GM21515 (cell line): ENCODE measurements at regions not wholly inside any gene's neighbourhood (a gene's known extent, or its start where the extent isn't known, plus 50 kb on each side); places are given as distances from the start of the nearest gene placed in this dataset.
"Not testable (repeated sequence)": the region's sequence is repeated elsewhere in the genome, so short reads cannot be mapped to it uniquely, and the experiment has no call there.

ENCODE experiments used
- ATAC-seq: cut with Tn5 transposase; IDR thresholded peaks from one replicate; pipeline ENCODE4 v1.9.1; 2021; ENCODE audit not compliant: unreplicated experiment

DNA sequence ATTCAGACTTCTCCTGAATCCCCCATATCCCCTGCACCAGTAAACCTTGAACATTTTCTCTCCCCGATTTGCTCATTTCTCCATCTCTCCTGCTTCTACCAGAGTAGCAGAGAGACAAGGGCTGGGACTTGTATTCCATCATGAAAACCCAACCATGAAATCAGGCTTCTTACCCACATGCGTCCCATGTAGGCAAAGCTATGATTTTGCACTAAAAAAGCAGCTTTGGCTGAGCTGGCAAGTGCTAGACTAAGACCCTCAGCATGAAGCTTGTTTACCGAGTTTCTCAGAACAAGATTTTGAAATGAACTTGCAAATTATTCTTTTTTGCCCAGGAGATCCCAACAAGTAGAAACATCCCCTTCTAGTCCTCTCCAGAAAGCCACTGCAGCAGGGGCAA lies 80.3 kb upstream of the RFLNA start:
- ATAC-seq, result no peak

DNA sequence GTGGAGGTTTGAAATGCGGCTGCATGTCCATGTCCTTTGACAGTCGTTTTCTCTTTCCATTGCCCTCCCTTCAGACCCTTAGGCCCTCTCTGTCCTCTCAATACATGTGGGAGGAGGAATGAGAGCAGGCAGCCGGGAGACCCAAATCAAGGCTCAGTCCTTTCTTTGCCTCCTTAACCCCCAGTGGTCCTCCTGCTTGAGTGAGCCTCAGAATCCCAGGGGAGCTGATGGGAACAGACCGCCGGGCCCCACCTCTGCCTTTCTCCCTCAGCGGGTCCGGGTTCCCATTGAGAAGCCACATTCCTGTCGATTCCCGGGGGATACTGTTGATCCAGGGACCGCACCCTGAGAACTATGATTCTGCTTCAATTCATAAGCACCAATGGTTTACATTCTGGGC lies 77.9 kb upstream of the RFLNA start:
- ATAC-seq, result no peak

DNA sequence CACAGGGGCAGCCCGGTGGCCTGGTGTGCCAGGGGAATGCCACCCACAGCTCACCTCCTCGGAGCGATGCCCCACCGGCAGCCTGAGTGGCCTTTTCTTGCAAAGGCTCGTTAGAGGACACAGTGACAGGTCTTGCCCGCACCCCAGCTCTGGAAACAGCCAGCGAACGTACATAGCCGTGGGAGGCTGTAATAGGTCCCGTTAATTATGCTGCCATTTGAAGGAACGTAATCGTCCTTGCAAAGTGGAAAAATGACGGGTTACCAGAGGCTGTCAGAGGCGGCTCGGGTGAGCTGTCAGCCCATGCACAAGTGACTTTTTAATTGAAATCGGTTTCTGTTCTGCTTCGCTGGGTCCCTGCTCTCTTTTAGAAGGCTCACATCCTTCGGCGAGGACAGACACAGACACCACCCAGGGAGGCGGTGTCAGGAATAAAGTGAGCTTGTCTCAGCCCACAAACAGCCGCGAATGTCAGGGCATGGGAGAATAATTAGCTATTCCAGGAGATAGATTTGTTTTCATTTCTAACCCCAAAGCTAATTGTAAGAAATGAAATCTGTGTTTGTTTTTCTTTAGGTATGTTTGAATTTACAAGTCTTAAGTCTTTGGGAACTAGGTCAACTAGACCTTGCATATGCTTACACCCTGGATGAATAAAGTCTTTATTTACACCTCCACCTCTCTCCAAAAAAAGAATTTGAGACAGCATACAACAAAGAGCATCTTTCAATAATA lies 77.2 kb upstream of the RFLNA start:
- no peak for ATAC-seq

DNA sequence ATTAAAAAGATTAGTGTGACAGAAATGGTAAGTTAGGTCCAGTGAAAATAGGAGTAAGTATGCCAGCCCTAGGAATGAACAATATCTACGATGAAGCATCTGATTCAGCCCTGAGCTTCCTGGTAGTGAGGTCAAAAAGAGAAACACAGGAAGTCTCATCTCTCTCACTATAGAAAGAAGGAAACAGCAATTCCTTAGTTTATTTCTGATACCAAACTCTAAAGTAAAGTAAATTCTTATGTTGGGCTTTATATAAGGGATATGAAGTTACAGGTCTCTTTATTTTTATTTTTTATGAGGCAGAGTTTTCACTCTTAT lies 76.7 kb upstream of the RFLNA start:
- ATAC-seq, result no peak

DNA sequence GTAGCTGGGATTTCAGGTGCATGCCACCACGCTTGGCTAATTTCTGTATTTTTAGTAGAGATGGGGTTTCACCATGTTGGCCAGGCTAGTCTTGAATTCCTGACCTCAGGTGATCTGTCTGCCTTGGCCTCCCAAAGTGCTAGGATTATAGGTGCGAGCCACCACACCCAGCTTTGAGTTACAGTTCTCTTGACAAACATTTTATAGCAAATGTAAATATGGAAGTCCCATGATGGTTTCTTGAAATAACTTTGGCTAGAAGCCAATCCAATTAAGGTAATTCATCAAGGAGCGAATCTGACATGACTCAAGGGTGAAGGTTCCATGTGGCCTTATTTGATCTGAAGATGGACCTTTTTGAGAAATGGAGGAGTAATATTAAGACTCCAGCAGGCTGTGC lies 76.2 kb upstream of the RFLNA start:
- ATAC-seq, result not testable (repeated sequence)

DNA sequence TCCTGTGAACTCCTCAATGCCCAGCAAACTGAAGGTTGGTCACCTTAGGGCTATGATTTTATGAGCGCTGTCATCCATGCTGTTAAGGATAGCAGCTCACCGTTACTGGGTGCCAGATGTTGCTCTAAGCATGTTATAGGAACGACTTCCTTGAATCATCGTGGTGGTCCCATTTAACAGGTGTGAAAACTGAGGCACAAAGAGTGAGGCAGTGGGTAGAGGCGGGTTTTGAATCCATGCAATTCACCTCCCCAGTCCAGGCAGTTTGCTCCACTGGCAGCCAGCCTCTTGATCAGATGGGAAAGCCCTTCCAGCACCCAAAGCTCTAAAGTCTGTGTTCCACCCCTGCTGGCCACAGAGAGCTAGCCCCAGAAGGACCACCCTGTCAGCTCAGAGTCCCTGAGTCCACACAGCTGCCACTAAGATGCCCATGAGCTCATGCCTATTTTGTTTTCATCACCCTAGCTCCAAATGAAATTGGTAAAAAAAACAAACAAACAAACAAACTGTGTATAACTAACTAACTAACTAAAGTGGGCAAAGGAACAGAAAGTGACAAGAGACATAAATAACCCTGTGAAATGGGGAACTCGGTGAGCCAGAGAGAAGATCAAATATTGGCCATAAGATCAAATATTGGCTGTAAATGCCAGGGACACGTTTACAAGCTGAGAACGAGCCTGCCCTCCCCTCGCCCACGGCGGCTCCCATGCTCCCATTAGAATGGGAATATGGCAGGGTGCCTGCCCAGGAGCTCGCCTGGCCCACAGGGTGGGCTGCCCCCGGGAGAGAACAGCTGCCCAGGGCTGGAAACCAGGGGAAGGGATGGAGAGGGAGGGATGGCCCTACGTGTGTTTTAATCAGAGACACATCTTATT lies 72.3 kb upstream of the RFLNA start:
- ATAC-seq, result no peak

DNA sequence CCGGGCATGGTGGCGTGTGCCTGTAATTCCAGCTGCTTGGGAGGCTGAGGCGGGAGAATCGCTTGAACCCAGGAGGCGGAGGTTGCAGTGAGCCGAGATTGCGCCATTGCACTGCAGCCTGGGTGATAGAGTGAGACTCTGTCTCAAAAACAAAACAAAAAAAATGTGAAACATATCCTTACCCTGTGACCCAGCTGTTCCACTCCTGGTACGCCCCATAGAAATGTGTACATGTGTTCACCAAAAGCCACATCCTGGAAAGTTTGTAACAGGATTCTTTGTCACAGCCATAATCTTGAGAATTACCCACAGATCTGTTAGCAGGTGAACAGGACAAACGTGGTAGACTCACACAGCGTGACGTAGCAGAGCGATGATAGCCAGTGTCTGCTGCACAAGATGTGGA lies 71.2 kb upstream of the RFLNA start:
- not testable (repeated sequence) for ATAC-seq

DNA sequence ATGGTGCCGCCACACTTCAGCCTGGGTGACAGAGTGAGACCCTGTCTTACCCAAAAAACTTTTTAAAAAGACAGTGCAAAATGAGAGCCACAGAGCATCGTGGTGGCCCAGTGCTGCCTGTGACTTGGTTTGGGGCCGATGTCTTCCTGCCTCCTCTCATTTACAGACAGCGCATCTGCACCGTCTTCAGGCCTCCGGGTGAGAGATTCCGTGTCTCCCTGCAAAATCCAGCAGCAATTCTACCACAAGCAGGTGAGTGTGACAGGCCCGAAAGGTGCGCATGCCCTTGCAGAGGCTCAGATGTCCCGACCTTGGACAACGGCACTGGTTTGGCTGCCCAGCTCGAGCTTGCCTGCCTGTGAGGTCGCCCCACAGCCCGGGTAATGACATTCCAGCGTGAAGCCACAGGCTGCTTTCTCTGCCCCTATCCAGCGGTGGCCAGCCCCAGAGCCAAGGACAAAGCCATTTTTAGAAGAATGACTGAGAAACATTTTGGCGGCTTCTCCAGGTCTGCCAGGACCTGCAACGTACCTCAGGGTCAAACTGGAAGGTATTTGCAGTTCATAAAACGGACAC lies 70.3 kb upstream of the RFLNA start:
- no peak for ATAC-seq

DNA sequence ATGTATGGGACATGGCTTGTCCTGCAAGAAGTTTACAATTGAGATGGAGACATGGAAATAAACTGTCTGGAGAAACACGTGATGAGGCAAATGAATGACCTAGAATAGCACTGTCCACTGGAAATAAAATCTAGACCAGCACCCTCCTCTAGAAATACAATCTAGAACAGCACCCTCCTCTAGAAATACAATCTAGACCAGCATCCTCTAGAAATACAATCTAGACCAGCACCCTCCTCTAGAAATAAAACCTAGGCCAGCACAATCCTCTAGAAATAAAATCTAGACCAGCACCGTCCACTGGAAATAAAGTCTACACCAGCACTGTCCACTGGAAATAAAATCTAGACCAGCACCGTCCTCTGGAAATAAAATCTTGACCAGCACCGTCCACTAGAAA lies 69.2 kb upstream of the RFLNA start:
- ATAC-seq, result no peak

DNA sequence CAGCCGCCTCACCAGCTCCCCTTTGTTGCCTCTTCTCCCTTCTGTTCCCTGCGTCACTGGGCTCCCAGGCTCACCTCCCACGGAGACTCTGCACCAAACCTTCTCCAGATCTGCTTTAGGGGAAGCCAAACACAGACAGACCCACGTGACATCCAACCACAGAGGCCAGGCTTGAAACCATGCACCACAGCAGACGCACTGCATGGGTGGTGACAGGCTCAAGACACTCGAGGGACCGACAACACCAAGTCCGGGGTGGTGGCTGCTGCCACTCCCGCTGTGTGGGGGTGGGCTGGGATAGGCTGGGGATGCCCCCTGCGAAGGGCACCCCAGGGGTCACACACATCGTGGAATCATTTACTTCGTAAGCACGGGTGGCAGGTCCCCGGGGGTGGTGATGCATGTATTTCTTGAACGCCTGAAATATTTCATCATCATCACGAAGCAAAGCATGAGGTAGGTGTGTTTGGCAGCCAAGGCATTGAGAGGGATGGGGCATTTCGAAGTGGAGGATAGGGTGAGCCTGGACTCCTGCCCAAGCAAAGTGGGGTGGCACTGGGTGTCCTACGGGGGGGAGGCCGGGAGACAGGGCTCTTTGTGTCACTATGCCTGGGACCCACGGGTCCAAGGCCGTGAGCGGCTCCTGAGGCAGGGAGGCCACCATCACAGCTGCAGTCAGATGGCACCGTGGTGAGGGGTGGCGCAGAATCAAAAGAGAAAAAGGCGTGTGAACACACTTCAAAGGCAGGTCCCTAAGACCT lies 66.8 kb upstream of the RFLNA start:
- ATAC-seq, result no peak

DNA sequence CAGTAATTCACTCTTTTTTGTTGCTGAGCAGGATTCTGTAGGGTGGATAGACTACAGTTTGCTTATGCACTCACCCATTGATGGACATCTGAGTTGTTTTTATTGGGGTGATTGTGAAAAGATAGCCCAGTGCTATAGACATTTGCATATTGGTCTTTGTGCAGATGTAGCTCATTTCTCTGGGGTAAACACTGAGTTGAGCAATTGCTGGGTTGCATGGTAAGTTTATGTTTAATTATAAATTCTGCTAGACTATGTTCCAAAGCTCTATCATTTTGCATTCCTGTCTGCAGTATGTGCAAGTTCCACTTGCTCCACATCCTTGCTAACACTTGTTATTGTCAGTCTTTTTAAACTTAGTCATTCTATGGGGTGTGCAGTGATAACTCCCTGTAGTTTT lies 65.4 kb upstream of the RFLNA start:
- no peak for ATAC-seq

DNA sequence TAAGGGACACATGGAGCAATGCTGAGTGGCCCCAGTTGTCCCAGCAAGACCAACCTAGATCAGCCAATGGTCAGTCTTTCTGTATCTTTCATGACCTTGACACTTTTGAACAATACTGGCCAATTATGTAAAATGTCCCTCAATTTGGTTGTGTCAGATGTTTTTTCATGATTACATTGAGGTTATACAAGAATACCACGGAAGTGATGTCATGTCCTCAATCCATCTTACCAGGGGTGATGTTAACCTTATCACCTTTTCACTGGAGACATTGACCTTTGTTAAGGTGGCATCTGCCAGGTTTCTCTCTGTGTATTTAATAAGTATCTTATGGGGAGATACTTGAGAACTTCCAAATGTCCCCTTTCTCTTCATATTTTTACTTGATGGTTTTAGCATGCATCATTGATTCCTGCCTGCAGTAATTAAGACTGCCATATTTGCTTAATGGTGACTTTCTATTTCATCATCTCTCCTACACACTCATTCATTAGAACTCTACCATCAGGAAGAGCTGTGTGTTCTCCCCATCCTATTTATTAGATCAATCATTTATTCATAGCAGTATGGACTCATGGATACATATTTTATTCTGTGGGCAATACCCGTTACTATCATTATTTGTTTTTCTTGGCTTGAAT lies 64.7 kb upstream of the RFLNA start:
- ATAC-seq, result no peak

DNA sequence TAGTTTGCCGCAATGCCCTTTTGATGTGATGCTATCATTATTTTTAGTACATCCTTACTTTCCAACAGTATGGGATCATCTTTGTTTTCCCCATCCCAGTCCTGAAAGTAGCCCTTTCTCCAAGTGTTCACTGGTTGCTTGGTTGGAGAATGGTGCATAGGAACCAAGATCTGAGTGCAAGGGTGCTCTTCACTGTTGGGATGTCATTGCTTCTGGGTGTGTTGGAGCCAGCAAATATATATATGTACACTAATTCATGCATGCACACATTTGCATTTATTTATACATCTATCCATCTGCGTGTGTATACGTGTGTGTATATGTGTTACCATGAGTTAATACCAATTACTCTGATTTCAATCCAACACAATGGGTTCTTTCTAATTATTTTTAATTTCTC lies 64.1 kb upstream of the RFLNA start:
- no peak for ATAC-seq

DNA sequence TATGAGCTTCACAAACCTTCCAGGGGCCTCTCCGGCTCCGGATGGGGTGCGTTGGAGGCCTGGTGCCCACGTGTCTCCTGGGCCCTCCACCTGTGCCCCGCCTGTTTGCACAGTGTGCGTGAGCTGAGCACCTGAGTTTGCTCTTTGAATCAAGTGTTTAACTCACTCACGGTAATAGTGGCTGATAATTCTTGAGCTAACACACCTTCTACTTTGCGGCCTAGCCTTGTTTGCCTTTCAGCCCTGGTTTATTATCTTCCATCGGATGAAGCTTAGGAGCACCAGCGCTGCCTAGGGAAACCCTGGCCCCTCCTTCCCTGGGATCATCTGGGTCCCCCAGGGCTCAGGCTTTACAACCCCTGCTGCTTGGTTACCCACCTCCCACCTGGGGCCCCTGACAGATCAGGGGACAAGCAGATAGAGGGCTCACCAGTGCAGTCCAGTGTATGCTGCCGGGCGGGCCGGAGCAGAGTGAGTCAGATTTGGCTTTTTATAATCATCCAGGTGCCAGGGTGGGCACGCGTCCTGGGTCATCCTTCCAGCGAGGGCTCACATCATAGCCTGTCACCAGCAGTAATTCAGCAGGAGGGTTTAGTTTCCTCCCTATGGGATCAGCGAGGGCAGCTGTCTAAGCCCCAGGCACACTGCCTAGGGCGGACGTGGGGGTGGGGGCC lies 62.8 kb upstream of the RFLNA start:
- ATAC-seq, result no peak

DNA sequence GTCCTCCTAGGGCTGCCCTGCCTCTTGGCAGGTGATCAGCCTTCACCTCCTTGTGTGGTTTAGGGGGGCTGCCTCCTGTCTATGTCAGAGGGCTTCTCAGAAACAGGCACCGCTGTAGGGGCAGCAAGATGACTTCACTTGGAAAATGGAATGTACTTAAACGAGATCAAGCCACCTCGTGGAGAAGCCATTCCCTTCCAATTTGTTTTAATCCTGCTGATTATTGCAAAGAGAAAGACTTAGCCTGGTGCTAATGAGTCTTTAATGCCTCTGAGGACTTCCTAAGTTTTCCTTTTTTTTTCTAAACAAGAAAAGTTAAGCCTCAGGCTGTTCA lies 62.3 kb upstream of the RFLNA start:
- no peak for ATAC-seq

DNA sequence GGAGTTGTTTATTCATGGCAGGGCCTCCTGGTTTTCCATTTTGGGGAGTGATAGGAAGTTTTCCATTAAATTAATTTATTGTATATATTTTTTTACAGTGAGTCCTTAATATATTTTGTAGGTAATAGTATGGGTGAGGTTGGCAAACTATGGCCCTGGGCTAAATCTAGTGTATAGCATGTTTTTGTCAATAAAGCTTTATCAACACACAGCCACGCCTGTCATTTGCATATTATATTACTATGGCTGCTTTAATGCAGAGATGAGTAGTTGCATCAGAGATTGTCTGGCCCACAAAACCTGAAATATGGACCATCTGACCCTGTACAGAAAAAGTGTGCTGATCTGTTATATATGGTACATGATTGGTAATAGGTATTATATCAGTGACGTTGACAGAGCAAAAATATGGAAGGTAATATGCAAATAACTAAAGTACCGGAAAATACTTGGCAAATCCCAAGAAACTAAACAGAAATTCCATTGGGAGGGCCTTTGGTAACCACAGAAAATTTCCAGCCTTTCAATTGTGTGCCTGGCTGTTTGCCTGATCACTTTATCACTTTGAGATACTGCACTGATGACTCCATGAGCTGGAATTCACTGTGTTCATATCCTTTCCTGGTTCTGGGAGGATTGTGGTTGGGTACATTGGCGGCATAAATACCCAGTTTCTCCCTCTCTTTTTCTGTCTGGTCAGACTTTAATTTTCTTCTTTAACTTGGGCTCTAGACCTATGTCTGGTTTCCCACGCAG lies 61.7 kb upstream of the RFLNA start:
- no peak for ATAC-seq

DNA sequence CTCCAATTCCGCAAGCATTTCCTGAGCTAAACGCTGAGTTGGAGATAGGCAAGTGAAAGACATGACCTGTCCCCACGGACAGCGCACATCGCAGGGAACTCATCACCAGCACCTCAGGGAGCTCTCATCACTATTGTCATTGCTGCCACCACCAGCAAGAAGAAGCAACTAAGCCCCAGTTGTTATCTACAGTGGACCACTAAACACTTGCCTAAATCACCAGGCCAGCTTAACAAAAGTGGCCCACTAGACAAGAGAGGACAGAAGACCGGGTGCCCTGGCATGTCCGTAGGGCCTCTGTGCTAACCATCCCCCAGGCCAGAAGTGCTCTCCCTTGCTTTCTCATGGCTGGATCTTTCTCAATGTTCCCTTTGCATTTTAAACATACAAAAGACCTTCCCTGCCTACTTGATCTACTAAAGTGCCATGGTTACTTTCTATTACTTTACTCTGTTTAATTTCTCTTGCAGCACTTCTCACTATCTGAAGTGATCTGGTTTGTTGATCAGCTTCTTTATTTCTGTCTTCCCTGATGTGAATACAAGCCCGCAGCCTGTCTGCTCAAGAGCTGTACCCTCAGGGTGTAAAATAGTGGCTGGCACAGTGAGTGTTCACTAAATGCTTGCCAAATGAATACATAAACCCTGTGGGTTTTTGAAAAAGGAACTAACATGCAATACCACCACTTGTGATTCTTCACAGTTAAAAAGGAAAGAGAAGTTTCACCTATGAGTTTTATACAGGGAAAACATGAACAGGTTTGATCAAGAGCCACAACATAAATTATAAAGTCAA lies 60.9 kb upstream of the RFLNA start:
- ATAC-seq, result no peak

DNA sequence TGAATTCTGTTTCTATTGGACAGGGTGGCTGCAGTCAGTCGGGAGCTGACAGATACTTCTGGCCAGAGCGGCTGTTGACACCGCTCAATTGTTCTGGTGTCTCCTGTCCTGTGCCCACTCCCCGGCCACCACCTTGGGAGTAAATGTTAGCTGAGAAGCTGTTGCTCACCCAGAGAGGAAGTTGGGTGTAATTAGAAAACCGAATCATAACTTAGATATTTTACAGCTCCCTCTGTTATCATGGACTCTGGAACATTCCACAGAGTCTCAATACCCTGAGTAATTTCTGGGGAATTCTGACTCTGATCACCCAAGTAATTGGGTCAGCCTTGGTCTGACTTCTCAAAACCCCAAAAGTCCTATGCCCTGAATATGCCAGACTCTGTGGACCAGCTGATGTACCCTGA lies 58.3 kb upstream of the RFLNA start:
- no peak for ATAC-seq

DNA sequence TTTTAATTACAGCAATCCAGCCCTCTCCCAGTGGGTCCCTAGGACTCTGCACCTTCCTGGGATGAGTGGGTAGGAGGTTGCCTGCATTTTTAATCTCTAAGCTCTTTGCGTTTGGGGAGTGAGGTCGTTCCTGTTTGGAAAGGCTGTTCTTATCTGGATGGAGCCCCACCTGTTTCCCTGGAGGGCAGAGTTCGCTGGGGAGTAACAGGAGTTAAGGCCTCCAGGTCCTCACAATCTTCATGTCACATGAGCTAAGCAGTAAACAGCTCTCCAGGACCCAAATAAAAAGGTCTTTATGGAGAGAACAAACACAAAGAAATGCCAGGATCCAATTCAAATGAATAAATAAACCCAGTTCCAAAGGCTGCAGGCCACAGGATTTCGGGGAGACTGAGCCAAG lies 56.0 kb upstream of the RFLNA start:
- ATAC-seq, result no peak
